Inflammatory macrophage (primary cell): ENCODE measurements at regions not wholly inside any gene's neighbourhood (a gene's known extent, or its start where the extent isn't known, plus 50 kb on each side); places are given as distances from the start of the nearest gene placed in this dataset.
"Not testable (repeated sequence)": the region's sequence is repeated elsewhere in the genome, so short reads cannot be mapped to it uniquely, and the experiment has no call there.

Experiments used
- DNase-seq, 2 donors: peaks; one replicate each; pipeline ENCODE4 v3.0.0-alpha.2; 2020 to 2022

- DNase-seq: no peak
Measured at GRCh38 chr10:65571011-65571570, 1354.7 kb upstream of the LRRTM3 start.

GRCh38 chr10:65581426-65582026, 1344.3 kb upstream of the LRRTM3 start:
- DNase-seq: no peak

- no peak for DNase-seq
Measured at GRCh38 chr10:65602182-65602865, 1323.5 kb upstream of the LRRTM3 start.

- DNase-seq: no peak
Measured at GRCh38 chr10:65611592-65611991, 1314.2 kb upstream of the LRRTM3 start.

- no peak for DNase-seq
Measured at GRCh38 chr10:65614956-65615565, 1310.8 kb upstream of the LRRTM3 start.

GRCh38 chr10:65618126-65618525, 1307.7 kb upstream of the LRRTM3 start:
- no peak for DNase-seq

- DNase-seq: no peak
Measured at GRCh38 chr10:65620404-65621048, 1305.3 kb upstream of the LRRTM3 start.

- no peak for DNase-seq
Measured at GRCh38 chr10:65622608-65623007, 1303.2 kb upstream of the LRRTM3 start.

GRCh38 chr10:65628493-65629139, 1297.2 kb upstream of the LRRTM3 start:
- DNase-seq: no peak

GRCh38 chr10:65660006-65660405, 1265.8 kb upstream of the LRRTM3 start:
- no peak for DNase-seq

GRCh38 chr10:65670087-65670486, 1255.7 kb upstream of the LRRTM3 start:
- DNase-seq: no peak

- DNase-seq: not testable (repeated sequence)
Measured at GRCh38 chr10:65670596-65670995, 1255.2 kb upstream of the LRRTM3 start.

GRCh38 chr10:65675236-65675635, 1250.6 kb upstream of the LRRTM3 start:
- DNase-seq: no peak

GRCh38 chr10:65684896-65685295, 1240.9 kb upstream of the LRRTM3 start:
- no peak for DNase-seq

GRCh38 chr10:65701168-65701776, 1224.6 kb upstream of the LRRTM3 start:
- no peak for DNase-seq

- no peak for DNase-seq
Measured at GRCh38 chr10:65708057-65708456, 1217.8 kb upstream of the LRRTM3 start.

GRCh38 chr10:65710306-65710705, 1215.5 kb upstream of the LRRTM3 start:
- DNase-seq: no peak

- no peak for DNase-seq
Measured at GRCh38 chr10:65719790-65720189, 1206.0 kb upstream of the LRRTM3 start.

GRCh38 chr10:65720901-65721300, 1204.9 kb upstream of the LRRTM3 start:
- no peak for DNase-seq

- DNase-seq: no peak
Measured at GRCh38 chr10:65723525-65723924, 1202.3 kb upstream of the LRRTM3 start.

GRCh38 chr10:65735382-65735781, 1190.5 kb upstream of the LRRTM3 start:
- DNase-seq: no peak

GRCh38 chr10:65742906-65743305, 1182.9 kb upstream of the LRRTM3 start:
- DNase-seq: no peak
